ENCODE measurements at regions not wholly inside any gene's neighbourhood (a gene's known extent, or its start where the extent isn't known, plus 50 kb on each side); places are given as distances from the start of the nearest gene placed in this dataset.

- no peaks in the 10 kb centered on the region for H4K20me1 ChIP-seq (replicated peaks; ENCODE audit: insufficient read depth)
- Mint-ChIP-seq H3K4me1 (no peaks in the 10 kb centered on the region), H3K36me3 (ENCODE audit: low read depth) (no peaks in the 10 kb centered on the region), H3K4me3 (no peak overlapping the region), H3K27me3 (ENCODE audit: insufficient read depth, low read depth, poor library complexity) (peaks cover 2% of the 10 kb centered on the region), H3K27ac (no peak overlapping the region), H3K9me3 (peaks cover 4% of the 10 kb centered on the region; the same call in 2 of the 3 replicates)
- DNase-seq (ENCODE audit: low spot score) (no peak), ATAC-seq (no peak)
- no peaks in the 10 kb centered on the region for H3F3A ChIP-seq (replicated peaks; ENCODE audit: low read depth)
- H3K9me2 ChIP-seq (ENCODE audit: insufficient read depth), result no peaks in the 10 kb centered on the region; the same call in 1 of the 2 replicates
- H3K27me3 ChIP-seq (ENCODE audit: insufficient read depth), result no peaks in the 10 kb centered on the region
- no peak overlapping the region for H2AFZ ChIP-seq
- no peak overlapping the region for H3K27ac ChIP-seq (ENCODE audit: low read depth)
- TF ChIP-seq ZNF114 (CRISPR knock-in tag; IDR thresholded peaks at IDR 0.05) (no peak), EZH2phosphoT487 (IDR thresholded peaks at IDR 0.05; ENCODE audit: unreplicated experiment) (no peak), ZNF462 (CRISPR knock-in tag; IDR thresholded peaks at IDR 0.05) (no peak), JUNB (IDR thresholded peaks at IDR 0.05; ENCODE audit: unreplicated experiment) (no peak), ETS1 (IDR thresholded peaks at IDR 0.05) (no peak), CREB1 (CRISPR knock-in tag; IDR thresholded peaks at IDR 0.05; ENCODE audit: low read depth) (no peak), EZH2 (IDR thresholded peaks at IDR 0.05; ENCODE audit: low read depth, unreplicated experiment) (no peak), NANOG (IDR thresholded peaks at IDR 0.05; ENCODE audit: borderline replicate concordance) (no peak), CTCF (conservative IDR thresholded peaks at IDR 0.05; ENCODE audit: low read depth in 2 of 2) (no peak), REST (IDR thresholded peaks at IDR 0.05; ENCODE audit: unreplicated experiment) (no peak), STAT1 (IDR thresholded peaks at IDR 0.05; ENCODE audit: unreplicated experiment) (no peak), POLR2AphosphoS5 (IDR thresholded peaks at IDR 0.05; ENCODE audit: low read depth) (no peak), ZNF331 (CRISPR knock-in tag; IDR thresholded peaks at IDR 0.05; ENCODE audit: low read depth) (no peak)
- no peak overlapping the region for H3K4me2 ChIP-seq
- no peak overlapping the region for H3K4me3 ChIP-seq
- no peaks in the 10 kb centered on the region for H3K79me2 ChIP-seq (replicated peaks; ENCODE audit: insufficient read depth)
- no peaks in the 10 kb centered on the region for H3K4me1 ChIP-seq (ENCODE audit: insufficient read depth)
- H3K36me3 ChIP-seq (ENCODE audit: insufficient read depth), result no peaks in the 10 kb centered on the region
These were observed 475.5 kb downstream of the TSHZ3 start for GRCh38 chr19:30873691-30874090.
